SU-DHL-6 (cell line): ENCODE measurements at regions not wholly inside any gene's neighbourhood (a gene's known extent, or its start where the extent isn't known, plus 50 kb on each side); places are given as distances from the start of the nearest gene placed in this dataset.

ENCODE experiments used
- H2AFZ ChIP-seq: fragments of 200-600 bp; sonication (generic); 2 replicates; pipeline ENCODE4 v1.6.1; 2014; ENCODE audit warnings: low read depth, mild to moderate bottlenecking, moderate library complexity, mixed read lengths, antibody characterized with exemption, low read length; ENCODE audit not compliant: severe bottlenecking
- H3F3A ChIP-seq: fragments of 200-600 bp; shearing (Covaris generic); 2 replicates; pipeline ENCODE4 v1.6.0; 2016; ENCODE audit warnings: antibody characterized with exemption, mild to moderate bottlenecking; ENCODE audit not compliant: insufficient read depth
- H3K27ac ChIP-seq: fragments of 200-600 bp; sonication (generic); 2 replicates; pipeline ENCODE4 v1.5.1; 2016; ENCODE audit warnings: low read depth, mild to moderate bottlenecking, low read length, moderate library complexity, mixed read lengths
- H3K27me3 ChIP-seq: fragments of 200-600 bp; sonication (generic), shearing (Covaris generic); 2 replicates; pipeline ENCODE4 v1.6.0; 2014; ENCODE audit warnings: mild to moderate bottlenecking, low read length
- H3K36me3 ChIP-seq: fragments of 200-600 bp; sonication (generic); 2 replicates; pipeline ENCODE4 v1.6.1; 2014; ENCODE audit warnings: mild to moderate bottlenecking, low read length, mixed read lengths
- H3K4me2 ChIP-seq: fragments of 300-600, 200-600 bp; shearing (Covaris generic), sonication (generic); 2 replicates; pipeline ENCODE4 v1.6.0; 2014; ENCODE audit warnings: low read length, low read depth, mild to moderate bottlenecking; ENCODE audit not compliant: poor library complexity, severe bottlenecking
- H3K4me3 ChIP-seq: fragments of 200-600 bp; sonication (generic); 2 replicates; pipeline ENCODE4 v1.5.1; 2014; ENCODE audit warnings: antibody characterized with exemption, low read length, mild to moderate bottlenecking, mixed read lengths; ENCODE audit not compliant: insufficient read depth, poor library complexity, severe bottlenecking
- H3K79me2 ChIP-seq: fragments of 200-600 bp; sonication (generic); 2 replicates; pipeline ENCODE4 v1.6.1; 2014; ENCODE audit warnings: mild to moderate bottlenecking, low read length, moderate library complexity; ENCODE audit not compliant: insufficient read depth
- H3K9ac ChIP-seq: fragments of 200-600 bp; sonication (generic); 2 replicates; pipeline ENCODE4 v1.7.0; 2014; ENCODE audit warnings: mild to moderate bottlenecking, low read length
- H3K9me2 ChIP-seq: fragments of 200-600 bp; sonication (generic); replicated peaks from 2 replicates; pipeline ENCODE4 v1.6.1; 2014; ENCODE audit warnings: low read length; ENCODE audit not compliant: insufficient read depth
- H3K9me3 ChIP-seq: fragments of 200-600 bp; sonication (generic); 2 replicates; pipeline ENCODE4 v1.6.1; 2014; ENCODE audit warnings: low read length, mixed read lengths; ENCODE audit not compliant: insufficient read depth
- H4K20me1 ChIP-seq: fragments of 200-600 bp; sonication (generic); 2 replicates; pipeline ENCODE4 v1.6.1; 2014; ENCODE audit warnings: low read depth, mild to moderate bottlenecking, antibody characterized with exemption, low read length, moderate library complexity, mixed read lengths
- EZH2phosphoT487 ChIP-seq: fragments of 200-600 bp; sonication (generic), shearing (Covaris generic); conservative IDR thresholded peaks from 2 replicates; pipeline ENCODE4 v1.6.1; 2018; ENCODE audit warnings: mild to moderate bottlenecking, antibody characterized with exemption, low read length, moderate library complexity, mixed read lengths
- TF ChIP-seq, protein P1 (sequence below): fragments of 200-600 bp; sonication (generic); IDR thresholded peaks from one replicate; pipeline ENCODE4 v1.5.1; 2017; ENCODE audit warnings: antibody characterized with exemption, mild to moderate bottlenecking, low read length, moderate library complexity; ENCODE audit not compliant: insufficient read depth, poor library complexity, severe bottlenecking

DNA sequence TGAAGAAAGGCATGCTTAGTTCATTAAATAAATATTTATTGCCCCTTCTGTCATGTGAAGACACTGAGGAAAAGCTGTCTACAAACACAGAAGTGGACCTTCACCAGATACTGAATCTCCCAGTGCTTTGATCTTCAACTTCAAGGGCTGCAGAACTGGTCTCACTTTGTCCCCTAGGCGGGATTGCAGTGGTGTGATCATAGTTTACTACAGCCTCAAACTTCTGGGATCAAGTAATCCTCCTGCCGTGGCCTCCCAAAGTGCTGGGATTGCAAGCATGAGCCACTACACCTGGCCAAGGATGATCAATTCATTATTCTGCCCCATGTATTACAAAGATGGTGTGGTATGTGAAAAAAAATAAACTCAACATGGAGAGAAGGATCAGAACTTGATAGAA, 496.2 kb upstream of the HS3ST5 start:
- Histone ChIP-seq H3K79me2 (no peaks in the 10 kb centered on the region), H4K20me1 (no peaks in the 10 kb centered on the region), H3K4me3 (no peak overlapping the region), H3K27ac (no peak overlapping the region), H3K27me3 (no peaks in the 10 kb centered on the region), H3K36me3 (no peaks in the 10 kb centered on the region), H3F3A (no peaks in the 10 kb centered on the region), H3K4me2 (no peak overlapping the region), H3K9ac (no peak overlapping the region), H3K9me2 (no peaks in the 10 kb centered on the region), H3K9me3 (no peaks in the 10 kb centered on the region), H2AFZ (no peak overlapping the region)
- no peak for TF ChIP-seq EZH2phosphoT487
- TF ChIP-seq, protein P1, sequence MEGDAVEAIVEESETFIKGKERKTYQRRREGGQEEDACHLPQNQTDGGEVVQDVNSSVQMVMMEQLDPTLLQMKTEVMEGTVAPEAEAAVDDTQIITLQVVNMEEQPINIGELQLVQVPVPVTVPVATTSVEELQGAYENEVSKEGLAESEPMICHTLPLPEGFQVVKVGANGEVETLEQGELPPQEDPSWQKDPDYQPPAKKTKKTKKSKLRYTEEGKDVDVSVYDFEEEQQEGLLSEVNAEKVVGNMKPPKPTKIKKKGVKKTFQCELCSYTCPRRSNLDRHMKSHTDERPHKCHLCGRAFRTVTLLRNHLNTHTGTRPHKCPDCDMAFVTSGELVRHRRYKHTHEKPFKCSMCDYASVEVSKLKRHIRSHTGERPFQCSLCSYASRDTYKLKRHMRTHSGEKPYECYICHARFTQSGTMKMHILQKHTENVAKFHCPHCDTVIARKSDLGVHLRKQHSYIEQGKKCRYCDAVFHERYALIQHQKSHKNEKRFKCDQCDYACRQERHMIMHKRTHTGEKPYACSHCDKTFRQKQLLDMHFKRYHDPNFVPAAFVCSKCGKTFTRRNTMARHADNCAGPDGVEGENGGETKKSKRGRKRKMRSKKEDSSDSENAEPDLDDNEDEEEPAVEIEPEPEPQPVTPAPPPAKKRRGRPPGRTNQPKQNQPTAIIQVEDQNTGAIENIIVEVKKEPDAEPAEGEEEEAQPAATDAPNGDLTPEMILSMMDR, result no peak

DNA sequence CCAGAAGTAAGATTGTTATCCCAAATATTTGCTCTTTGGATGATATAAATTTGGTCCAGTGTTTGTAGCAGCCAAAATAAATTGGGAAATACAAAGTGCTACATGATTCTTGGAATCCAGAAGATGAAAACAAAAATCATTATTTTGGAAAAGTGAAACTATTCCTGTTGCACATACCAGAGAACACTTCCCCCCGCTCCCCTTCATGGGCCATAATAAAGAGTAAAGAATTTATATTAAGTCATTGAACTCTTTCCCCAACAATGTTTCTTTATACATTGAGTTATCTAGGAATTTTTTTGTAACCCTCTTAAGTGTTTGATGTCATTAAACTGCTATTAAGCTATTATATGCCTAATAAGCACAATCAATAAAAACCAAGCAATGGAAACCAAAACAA, 490.4 kb upstream of the HS3ST5 start:
- H3K79me2 ChIP-seq, result no peaks in the 10 kb centered on the region
- no peaks in the 10 kb centered on the region for H3K9me3 ChIP-seq
- no peaks in the 10 kb centered on the region for H4K20me1 ChIP-seq
- no peaks in the 10 kb centered on the region for H3K27me3 ChIP-seq
- TF ChIP-seq, protein P1, result no peak
- no peak for TF ChIP-seq EZH2phosphoT487
- no peak overlapping the region for H3K9ac ChIP-seq
- H2AFZ ChIP-seq, result no peak overlapping the region
- H3K4me3 ChIP-seq, result no peak overlapping the region
- no peaks in the 10 kb centered on the region for H3K9me2 ChIP-seq
- H3K27ac ChIP-seq, result no peak overlapping the region
- H3K36me3 ChIP-seq, result no peaks in the 10 kb centered on the region
- no peaks in the 10 kb centered on the region for H3F3A ChIP-seq
- no peak overlapping the region for H3K4me2 ChIP-seq

DNA sequence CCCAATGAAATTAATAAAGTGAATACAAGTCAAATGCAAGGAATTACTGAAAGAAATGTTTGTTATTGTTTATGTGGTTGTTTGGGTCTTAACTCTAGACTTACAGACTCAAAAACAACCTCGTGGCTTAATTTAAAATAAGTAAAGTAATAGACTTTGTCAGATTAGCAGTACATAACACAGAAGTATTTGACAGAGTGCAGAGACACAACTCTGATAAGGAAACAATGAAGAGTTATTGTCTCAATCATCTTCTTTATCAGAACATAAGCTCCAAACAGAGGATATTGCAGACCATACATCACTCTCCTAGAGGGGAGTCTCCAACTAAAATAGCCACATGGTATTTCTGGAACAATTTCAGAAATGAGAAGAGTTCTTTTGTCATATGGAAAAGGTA, 487.7 kb upstream of the HS3ST5 start:
- Histone ChIP-seq H3K9ac (no peak overlapping the region), H3K27ac (no peak overlapping the region), H3K27me3 (no peaks in the 10 kb centered on the region), H3F3A (no peaks in the 10 kb centered on the region), H3K4me3 (no peak overlapping the region), H3K4me2 (no peak overlapping the region), H3K79me2 (no peaks in the 10 kb centered on the region), H3K9me2 (no peaks in the 10 kb centered on the region), H4K20me1 (no peaks in the 10 kb centered on the region), H3K9me3 (no peaks in the 10 kb centered on the region), H2AFZ (no peak overlapping the region), H3K36me3 (no peaks in the 10 kb centered on the region)
- no peak for TF ChIP-seq EZH2phosphoT487
- TF ChIP-seq, protein P1, result no peak

DNA sequence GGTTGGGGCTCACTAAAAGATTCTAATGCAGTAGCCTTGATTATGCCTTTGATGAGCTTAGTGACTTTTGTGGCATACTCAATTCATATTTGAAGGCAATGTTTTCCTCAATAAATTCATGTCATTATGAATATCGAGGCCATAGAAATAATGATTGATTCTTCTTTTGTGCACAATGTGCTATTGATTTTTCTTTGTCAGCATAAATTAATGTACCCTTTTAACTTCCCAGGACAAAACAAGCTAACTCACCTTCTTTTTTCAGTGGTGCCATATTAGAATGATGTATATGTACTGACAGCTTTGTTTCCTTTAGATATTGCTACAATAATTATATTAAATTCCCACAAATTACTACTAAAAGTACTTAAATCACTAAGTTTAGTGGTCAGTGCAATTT, 484.3 kb upstream of the HS3ST5 start:
- no peak for TF ChIP-seq EZH2phosphoT487
- Histone ChIP-seq H3F3A (no peaks in the 10 kb centered on the region), H3K9me3 (no peaks in the 10 kb centered on the region)

More for the DNA sequence above, 484.3 kb upstream of the HS3ST5 start:
- H3K27ac ChIP-seq, result no peak overlapping the region
- no peaks in the 10 kb centered on the region for H3K27me3 ChIP-seq
- H4K20me1 ChIP-seq, result no peaks in the 10 kb centered on the region
- no peaks in the 10 kb centered on the region for H3K9me2 ChIP-seq
- no peak overlapping the region for H2AFZ ChIP-seq
- no peak overlapping the region for H3K9ac ChIP-seq
- H3K79me2 ChIP-seq, result no peaks in the 10 kb centered on the region
- no peak overlapping the region for H3K4me3 ChIP-seq
- no peaks in the 10 kb centered on the region for H3K36me3 ChIP-seq
- no peak overlapping the region for H3K4me2 ChIP-seq
